H1 (cell line): ENCODE measurements at regions not wholly inside any gene's neighbourhood (a gene's known extent, or its start where the extent isn't known, plus 50 kb on each side); places are given as distances from the start of the nearest gene placed in this dataset.

Experiments used
- ASH2L ChIP-seq: fragments of 200-600, 300-600 bp; sonication (generic); IDR thresholded peaks from one replicate; pipeline ENCODE4 v1.7.1; 2017; ENCODE audit warnings: low read length
- BRCA1 ChIP-seq: IDR thresholded peaks from 2 replicates; pipeline ENCODE4 v1.6.1; 2012; ENCODE audit warnings: low read depth, low read length, improper control_type of control experiment
- CHD1 ChIP-seq: IDR thresholded peaks from 2 replicates; pipeline ENCODE4 v1.6.1; 2012; ENCODE audit warnings: low read depth, low read length, improper control_type of control experiment
- FOSL1 ChIP-seq: IDR thresholded peaks from 2 replicates; pipeline ENCODE4 v1.6.1; 2011; ENCODE audit warnings: mild to moderate bottlenecking, low read depth, low read length, moderate library complexity; ENCODE audit not compliant: insufficient read depth
- NRF1 ChIP-seq: IDR thresholded peaks from 2 replicates; pipeline ENCODE4 v1.6.1; 2011; ENCODE audit warnings: mild to moderate bottlenecking, low read depth, low read length, improper control_type of control experiment
- RNF2 ChIP-seq: fragments of 200-900, 300-1000 bp; sonication (generic); IDR thresholded peaks from 2 replicates; pipeline ENCODE4 v1.7.1; 2016; ENCODE audit warnings: borderline replicate concordance, low read depth, mild to moderate bottlenecking, antibody characterized with exemption, low read length; ENCODE audit not compliant: poor library complexity, severe bottlenecking; ENCODE audit errors: missing control alignments
- TAF1 ChIP-seq: IDR thresholded peaks from 2 replicates; pipeline ENCODE4 v1.6.1; 2011; ENCODE audit warnings: mild to moderate bottlenecking, low read depth, low read length
- TF ChIP-seq, protein P1 (sequence below): fragments of 300-600 bp; sonication (generic); IDR thresholded peaks from 2 replicates; pipeline ENCODE4 v1.7.1; 2012; ENCODE audit warnings: low read length, moderate library complexity, mild to moderate bottlenecking, inconsistent platforms; ENCODE audit not compliant: insufficient replicate concordance
- TF ChIP-seq, protein P2 (sequence below): IDR thresholded peaks from 2 replicates; pipeline ENCODE4 v1.6.1; 2011; ENCODE audit warnings: low read depth, mild to moderate bottlenecking, low read length; ENCODE audit not compliant: insufficient read depth
- TF ChIP-seq, protein P3 (sequence below): IDR thresholded peaks from 2 replicates; pipeline ENCODE4 v1.6.1; 2011; ENCODE audit warnings: low read length, improper control_type of control experiment

DNA sequence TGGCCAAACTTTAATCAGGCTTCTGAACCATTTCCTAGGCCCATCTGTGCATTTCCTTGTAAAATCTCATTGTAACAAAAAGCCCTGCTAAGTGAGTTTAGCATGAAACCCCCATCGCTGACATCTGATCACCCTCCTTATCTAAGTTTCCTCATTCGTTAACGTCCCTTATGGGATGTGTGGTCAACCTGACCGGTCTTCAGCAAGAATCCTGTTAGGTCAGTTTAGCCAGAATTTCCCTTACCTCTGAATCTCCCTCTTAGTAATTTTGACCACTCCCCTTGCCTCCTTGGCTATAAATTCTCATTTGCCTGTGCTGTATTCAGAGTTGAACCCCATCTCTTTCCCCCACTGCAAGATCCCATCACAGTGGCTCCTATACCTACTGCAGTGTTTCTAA lies 239.3 kb downstream of the RMST start (continued):
- TF ChIP-seq, protein P1, sequence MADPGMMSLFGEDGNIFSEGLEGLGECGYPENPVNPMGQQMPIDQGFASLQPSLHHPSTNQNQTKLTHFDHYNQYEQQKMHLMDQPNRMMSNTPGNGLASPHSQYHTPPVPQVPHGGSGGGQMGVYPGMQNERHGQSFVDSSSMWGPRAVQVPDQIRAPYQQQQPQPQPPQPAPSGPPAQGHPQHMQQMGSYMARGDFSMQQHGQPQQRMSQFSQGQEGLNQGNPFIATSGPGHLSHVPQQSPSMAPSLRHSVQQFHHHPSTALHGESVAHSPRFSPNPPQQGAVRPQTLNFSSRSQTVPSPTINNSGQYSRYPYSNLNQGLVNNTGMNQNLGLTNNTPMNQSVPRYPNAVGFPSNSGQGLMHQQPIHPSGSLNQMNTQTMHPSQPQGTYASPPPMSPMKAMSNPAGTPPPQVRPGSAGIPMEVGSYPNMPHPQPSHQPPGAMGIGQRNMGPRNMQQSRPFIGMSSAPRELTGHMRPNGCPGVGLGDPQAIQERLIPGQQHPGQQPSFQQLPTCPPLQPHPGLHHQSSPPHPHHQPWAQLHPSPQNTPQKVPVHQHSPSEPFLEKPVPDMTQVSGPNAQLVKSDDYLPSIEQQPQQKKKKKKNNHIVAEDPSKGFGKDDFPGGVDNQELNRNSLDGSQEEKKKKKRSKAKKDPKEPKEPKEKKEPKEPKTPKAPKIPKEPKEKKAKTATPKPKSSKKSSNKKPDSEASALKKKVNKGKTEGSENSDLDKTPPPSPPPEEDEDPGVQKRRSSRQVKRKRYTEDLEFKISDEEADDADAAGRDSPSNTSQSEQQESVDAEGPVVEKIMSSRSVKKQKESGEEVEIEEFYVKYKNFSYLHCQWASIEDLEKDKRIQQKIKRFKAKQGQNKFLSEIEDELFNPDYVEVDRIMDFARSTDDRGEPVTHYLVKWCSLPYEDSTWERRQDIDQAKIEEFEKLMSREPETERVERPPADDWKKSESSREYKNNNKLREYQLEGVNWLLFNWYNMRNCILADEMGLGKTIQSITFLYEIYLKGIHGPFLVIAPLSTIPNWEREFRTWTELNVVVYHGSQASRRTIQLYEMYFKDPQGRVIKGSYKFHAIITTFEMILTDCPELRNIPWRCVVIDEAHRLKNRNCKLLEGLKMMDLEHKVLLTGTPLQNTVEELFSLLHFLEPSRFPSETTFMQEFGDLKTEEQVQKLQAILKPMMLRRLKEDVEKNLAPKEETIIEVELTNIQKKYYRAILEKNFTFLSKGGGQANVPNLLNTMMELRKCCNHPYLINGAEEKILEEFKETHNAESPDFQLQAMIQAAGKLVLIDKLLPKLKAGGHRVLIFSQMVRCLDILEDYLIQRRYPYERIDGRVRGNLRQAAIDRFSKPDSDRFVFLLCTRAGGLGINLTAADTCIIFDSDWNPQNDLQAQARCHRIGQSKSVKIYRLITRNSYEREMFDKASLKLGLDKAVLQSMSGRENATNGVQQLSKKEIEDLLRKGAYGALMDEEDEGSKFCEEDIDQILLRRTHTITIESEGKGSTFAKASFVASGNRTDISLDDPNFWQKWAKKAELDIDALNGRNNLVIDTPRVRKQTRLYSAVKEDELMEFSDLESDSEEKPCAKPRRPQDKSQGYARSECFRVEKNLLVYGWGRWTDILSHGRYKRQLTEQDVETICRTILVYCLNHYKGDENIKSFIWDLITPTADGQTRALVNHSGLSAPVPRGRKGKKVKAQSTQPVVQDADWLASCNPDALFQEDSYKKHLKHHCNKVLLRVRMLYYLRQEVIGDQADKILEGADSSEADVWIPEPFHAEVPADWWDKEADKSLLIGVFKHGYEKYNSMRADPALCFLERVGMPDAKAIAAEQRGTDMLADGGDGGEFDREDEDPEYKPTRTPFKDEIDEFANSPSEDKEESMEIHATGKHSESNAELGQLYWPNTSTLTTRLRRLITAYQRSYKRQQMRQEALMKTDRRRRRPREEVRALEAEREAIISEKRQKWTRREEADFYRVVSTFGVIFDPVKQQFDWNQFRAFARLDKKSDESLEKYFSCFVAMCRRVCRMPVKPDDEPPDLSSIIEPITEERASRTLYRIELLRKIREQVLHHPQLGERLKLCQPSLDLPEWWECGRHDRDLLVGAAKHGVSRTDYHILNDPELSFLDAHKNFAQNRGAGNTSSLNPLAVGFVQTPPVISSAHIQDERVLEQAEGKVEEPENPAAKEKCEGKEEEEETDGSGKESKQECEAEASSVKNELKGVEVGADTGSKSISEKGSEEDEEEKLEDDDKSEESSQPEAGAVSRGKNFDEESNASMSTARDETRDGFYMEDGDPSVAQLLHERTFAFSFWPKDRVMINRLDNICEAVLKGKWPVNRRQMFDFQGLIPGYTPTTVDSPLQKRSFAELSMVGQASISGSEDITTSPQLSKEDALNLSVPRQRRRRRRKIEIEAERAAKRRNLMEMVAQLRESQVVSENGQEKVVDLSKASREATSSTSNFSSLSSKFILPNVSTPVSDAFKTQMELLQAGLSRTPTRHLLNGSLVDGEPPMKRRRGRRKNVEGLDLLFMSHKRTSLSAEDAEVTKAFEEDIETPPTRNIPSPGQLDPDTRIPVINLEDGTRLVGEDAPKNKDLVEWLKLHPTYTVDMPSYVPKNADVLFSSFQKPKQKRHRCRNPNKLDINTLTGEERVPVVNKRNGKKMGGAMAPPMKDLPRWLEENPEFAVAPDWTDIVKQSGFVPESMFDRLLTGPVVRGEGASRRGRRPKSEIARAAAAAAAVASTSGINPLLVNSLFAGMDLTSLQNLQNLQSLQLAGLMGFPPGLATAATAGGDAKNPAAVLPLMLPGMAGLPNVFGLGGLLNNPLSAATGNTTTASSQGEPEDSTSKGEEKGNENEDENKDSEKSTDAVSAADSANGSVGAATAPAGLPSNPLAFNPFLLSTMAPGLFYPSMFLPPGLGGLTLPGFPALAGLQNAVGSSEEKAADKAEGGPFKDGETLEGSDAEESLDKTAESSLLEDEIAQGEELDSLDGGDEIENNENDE, result no peak
- no peak for TF ChIP-seq CHD1
- TF ChIP-seq ASH2L, result no peak
- TF ChIP-seq BRCA1, result no peak
- TF ChIP-seq RNF2, result no peak
- no peak for TF ChIP-seq FOSL1
- TF ChIP-seq, protein P2, sequence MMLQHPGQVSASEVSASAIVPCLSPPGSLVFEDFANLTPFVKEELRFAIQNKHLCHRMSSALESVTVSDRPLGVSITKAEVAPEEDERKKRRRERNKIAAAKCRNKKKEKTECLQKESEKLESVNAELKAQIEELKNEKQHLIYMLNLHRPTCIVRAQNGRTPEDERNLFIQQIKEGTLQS, result no peak
- TF ChIP-seq, protein P3, sequence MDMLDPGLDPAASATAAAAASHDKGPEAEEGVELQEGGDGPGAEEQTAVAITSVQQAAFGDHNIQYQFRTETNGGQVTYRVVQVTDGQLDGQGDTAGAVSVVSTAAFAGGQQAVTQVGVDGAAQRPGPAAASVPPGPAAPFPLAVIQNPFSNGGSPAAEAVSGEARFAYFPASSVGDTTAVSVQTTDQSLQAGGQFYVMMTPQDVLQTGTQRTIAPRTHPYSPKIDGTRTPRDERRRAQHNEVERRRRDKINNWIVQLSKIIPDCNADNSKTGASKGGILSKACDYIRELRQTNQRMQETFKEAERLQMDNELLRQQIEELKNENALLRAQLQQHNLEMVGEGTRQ, result no peak
- TF ChIP-seq TAF1, result no peak
- no peak for TF ChIP-seq NRF1
